ENCODE measurements at regions not wholly inside any gene's neighbourhood (a gene's known extent, or its start where the extent isn't known, plus 50 kb on each side); places are given as distances from the start of the nearest gene placed in this dataset.
A peak's percentile ranks its signal among the peaks of the same experiment; 100 is the strongest.
"Not testable (repeated sequence)": the region's sequence is repeated elsewhere in the genome, so short reads cannot be mapped to it uniquely, and the experiment has no call there.

DNA sequence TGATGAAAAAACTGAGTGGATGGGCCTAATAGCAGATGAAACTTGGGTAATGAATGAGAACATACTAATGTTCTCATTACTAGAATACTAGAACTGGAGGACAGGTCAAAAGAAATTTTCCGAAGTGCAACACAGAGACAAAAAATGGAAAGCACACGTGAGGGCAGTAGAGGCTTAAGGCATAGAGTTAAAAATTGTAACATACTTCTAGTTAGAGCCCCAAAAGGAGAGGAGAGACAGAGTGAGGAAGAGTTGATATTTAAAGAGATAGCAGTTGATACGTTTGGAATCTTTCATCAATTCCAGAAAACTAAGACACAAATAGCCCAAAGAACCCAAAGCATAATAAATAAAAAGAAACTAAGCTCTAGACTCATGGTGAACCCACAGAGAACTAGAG lies 327.9 kb downstream of the SQOR start:
- no peak for DNase-seq

DNA sequence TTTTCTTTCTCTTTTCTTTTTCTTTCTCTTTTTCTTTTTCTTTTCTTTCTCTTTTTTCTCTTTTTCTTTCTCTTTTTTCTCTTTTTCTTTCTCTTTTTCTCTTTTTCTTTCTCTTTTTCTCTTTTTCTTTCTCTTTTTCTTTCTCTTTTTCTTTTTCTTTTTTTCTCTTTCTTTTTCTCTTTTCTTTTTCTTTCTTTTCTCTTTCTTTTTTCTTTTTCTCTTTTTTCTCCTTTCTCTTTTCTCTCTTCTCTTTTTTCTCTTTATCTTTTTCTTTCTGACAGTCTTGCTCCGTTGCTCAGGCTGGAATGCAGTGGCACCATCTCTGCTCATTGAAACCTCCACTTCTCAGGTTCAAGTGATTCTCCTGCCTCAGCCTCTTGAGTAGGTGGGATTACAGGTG lies 335.7 kb downstream of the SQOR start:
- DNase-seq: no peak

- no peak for DNase-seq
These were observed 345.5 kb downstream of the SQOR start for GRCh38 chr15:45980366-45980765.

DNA sequence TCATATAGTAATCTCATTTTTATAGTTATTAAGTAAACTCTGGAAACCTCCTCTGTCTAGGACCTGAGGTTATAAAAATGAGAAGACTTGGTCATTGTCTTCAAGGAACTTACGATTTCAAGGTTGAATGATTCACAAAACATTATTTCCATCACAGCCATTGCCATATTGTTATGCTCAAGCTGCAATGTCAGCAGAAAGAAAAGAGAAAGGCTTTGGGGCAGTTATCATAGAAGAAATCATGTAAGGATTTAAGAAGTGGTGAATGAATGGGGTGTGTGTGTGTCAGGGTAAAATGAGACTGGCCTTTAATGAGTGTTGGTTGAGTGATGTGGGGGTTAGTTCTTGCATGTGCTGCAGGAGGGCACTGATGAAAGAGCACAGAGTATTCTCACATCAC lies 346.8 kb downstream of the SQOR start:
- DNase-seq: no peak

GRCh38 chr15:45991863-45992262 lies 357.0 kb downstream of the SQOR start:
- DNase-seq: no peak

DNA sequence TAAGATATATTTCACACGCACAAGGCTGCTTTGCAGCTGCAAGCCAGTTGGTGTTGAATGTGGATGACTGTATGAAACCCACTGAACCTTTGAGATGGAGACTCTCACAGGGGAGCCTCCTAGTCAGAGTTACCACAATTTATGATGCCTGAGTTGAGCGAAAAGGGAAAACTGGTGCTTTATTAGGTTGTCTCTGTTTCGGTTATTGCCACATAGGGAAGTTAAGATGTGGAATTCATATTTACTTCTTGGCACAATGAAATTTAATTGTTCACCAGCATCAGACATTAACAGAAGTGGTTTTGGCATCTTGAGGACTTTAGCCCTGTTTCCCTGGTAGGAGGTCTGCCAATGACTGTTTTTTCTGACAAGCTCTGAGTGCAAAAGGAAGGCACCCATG lies 358.2 kb downstream of the SQOR start:
- DNase-seq: no peak

DNA sequence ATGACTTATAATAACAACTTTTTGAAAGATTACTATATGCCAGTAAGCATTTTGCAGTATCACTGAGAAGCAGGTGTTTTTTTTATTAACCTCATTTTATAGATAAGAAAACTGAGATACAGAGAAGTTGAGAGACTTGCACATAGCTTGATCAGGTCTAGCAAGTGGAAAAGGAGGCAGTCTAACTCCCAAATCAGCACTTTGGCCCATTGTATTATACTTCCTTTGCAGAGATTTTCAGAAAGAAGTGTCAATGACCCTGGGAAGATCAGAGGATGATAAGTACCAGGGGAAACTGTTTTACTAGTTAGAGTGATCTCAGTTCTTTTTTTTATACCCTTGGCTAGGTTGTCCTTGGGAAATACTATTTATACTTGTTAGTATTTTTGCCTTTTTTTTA lies 358.7 kb downstream of the SQOR start:
- DNase-seq: no peak

DNA sequence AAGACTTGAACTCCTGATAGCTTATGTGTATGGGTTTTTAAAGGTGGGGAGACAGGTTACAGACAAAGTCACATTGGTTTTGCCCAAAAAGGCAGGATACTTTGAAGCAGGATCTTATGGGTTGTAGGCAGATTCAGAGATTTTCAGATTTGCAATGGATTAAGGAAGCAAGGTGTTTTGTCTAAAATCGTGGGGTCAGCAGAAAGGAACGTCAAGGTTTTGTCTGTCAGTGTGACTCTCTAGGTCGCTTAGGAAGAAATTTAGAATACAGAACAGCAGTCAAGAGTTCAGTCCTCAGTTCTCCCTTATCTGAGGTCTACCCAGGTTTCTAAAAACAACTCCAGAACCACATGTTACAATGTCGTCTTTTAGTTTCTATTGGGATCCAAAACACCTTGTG lies 361.0 kb downstream of the SQOR start:
- no peak for DNase-seq

- no peak for DNase-seq
These were observed 379.7 kb downstream of the SQOR start for GRCh38 chr15:46014532-46014931.

DNA sequence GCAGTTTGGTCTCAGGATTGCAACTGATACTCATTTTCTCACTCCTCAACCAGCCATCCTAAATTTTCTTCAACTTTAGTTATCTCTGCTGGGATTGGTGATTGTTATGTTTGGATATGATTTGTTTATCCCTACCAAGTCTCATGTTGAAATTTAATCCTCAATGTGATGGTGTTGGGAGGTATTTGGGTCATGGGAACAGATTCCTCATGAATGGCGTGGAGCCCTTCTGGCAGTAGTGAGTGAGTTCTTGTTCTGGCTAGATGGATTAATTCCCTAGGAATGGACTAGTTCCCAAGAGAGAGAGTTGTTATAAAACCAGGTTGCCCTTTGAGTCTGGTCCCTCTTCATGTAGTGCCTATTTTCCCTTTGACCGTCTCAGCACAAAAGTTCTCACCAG lies 399.9 kb downstream of the SQOR start:
- no peak for DNase-seq

- DNase-seq: no peak
These were observed 404.9 kb downstream of the SQOR start for GRCh38 chr15:46039703-46040102.

DNA sequence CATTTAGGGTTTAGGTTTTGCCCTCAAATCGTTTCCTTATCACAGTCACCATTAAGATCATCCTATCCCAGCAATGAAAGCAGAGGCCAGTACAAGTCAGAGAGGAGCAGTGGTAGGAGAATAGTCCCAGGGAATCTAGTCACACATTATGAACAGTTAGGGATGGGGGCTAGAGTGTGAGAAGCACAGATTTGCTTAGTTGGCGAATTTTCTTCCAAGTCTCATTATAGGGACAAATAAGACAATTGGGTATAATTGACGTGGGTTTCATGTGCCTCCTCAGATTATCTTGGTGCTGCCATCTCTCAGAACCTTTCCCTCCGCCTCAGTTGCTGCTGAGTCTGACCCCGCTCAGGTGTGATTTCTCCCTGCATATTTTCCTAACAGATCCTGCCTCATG lies 407.1 kb downstream of the SQOR start:
- no peak for DNase-seq

GRCh38 chr15:46059921-46060594 lies 425.2 kb downstream of the SQOR start:
- no peak for DNase-seq

DNA sequence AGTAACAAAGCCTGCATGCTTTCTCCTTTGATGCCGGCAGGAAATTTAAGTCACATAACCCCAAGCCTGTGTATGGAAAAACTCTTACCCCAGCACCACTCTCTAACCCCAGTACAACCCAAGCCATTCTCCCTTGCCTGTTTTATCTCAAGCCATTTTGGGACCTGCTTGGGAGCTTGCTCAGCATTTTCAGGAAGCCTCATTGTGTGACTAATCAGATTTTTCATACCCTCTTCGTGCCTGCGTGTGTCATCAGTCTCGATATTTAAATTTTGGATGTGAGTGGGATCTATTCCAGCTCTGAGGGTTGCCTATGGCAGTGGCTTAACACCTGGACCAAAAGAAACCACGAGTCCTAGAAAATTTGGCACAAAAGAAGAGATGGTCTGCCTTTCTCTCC lies 426.2 kb downstream of the SQOR start:
- no peak for DNase-seq

DNA sequence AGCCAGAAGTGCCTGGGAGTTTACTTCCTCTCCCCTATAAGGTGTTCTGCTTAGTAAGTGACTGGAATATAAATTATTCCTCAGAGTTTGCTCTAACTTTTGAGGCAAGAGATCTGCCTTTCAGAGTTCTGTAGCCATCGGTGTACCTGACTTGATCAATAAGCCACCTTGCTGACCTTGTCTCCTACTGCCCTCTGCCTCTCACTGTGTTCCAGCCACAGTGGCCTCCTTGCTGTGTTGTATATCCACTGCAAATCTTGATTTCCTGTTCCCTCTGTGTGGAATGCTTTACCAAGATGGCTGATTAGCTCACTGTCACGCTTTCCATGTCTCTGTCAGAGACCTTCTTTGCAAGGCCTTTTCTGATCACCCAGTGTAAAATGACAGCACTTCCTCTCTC lies 442.4 kb downstream of the SQOR start:
- DNase-seq: no peak

GRCh38 chr15:46079046-46079445 lies 444.2 kb downstream of the SQOR start:
- no peak for DNase-seq

- peak; percentile 89 for DNase-seq
These were observed 445.2 kb downstream of the SQOR start for GRCh38 chr15:46080016-46080415.

GRCh38 chr15:46088486-46089445 lies 453.9 kb downstream of the SQOR start:
- no peak for DNase-seq

GRCh38 chr15:46089467-46089935 lies 454.7 kb downstream of the SQOR start:
- DNase-seq: no peak

DNA sequence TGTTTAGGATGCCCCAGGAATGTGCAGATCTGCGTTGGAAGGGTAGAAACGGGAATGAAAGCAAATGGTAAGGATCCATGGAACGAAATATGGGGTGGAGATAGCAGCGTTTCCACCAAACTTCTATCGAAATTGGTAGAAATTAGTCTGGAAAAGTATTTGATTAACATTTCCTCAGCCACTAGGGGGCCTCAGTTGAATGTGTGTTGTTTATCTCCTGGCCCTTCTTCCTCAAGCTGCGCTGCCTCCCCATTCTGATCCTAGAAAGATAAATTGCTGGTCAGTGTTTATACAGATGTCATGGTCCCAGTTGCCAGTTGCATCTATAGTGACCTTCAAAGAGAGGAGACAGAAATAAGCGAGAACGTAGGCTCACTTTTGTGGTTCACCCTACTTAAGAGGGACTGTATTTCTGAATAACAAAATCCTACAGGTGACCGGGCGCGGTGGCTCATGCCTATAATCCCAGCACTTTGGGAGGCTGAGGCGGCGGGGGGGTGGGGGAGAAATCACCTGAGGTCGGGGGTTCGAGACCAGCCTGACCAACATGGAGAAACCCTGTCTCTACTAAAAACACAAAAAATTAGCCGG lies 457.1 kb downstream of the SQOR start:
- DNase-seq: peak; percentile 73

DNA sequence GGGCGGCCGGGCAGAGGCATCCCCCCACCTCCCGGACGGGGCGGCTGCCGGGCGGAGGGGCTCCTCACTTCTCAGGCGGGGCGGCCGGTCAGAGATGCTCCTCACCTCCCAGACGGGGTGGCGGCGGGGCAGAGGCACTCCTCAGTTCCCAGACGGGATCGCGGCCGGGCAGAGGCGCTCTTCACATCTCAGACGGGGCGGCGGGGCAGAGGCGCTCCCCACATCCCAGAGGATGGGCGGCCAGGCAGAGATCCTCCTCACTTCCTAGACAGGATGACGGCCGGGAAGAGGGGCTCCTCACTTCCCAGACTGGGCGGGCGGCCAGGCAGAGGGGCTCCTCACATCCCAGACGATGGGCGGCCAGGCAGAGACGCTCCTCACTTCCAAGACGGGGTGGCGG lies 463.2 kb downstream of the SQOR start:
- not testable (repeated sequence) for DNase-seq

- no peak for DNase-seq
These were observed 475.9 kb downstream of the SQOR start for GRCh38 chr15:46110755-46111154.

DNA sequence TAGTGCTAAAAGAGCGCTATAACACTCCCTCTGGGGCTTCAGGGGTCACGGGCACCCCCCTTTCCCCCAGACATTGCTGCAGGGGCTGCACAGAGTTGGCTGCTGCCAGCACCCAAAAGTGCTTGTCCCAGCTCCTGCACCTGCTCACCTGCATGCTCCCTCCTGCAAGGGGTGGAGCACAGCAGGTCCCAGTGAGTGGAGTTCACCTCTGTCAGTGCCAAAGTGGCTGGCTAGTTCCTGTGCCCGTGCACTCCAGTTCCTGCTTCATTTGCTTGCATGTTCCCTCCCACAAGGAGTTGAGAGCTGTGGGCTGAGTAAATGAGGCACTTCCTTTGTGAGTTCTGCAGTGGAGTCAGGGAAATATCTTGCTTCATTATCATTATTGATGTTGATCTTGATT lies 476.9 kb downstream of the SQOR start:
- no peak for DNase-seq

DNA sequence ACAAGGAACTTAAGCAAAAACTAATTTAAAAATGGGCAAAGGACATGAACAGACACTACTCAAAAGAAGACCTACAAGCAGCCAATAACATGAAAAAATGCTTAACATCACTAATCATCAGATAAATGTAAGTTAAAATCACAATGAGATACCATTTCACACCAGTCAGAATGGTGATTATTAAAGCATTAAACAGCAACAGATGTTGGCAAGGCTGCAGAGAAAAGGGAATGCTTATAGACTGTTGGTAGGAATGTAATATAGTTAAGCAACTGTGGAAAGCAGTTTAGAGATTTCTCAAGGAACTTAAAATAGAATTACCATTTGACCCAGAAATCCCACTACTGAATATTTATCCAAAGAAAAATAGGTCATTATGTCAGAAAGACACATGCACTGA lies 482.2 kb downstream of the SQOR start:
- DNase-seq: no peak

All from COR-L47 (cell line).